Gastroesophageal sphincter (tissue), 3 donors: ENCODE measurements at regions not wholly inside any gene's neighbourhood (a gene's known extent, or its start where the extent isn't known, plus 50 kb on each side); places are given as distances from the start of the nearest gene placed in this dataset.

Experiments used
- CTCF ChIP-seq, 4 experiments: fragments of 200-600 bp in 2 of 4; fragments of 450-650 bp in 2 of 4; sonication (generic) in 1 of 4; IDR thresholded peaks; one replicate each; pipeline ENCODE4 v1.5.1; 2017 to 2019; ENCODE audit warnings: antibody characterized with exemption in 4 of 4, mild to moderate bottlenecking in 2 of 4, moderate library complexity in 2 of 4
- EP300 ChIP-seq: sonication (generic); formaldehyde crosslinking; IDR thresholded peaks from one replicate; pipeline ENCODE4 v1.6.1; 2017; ENCODE audit warnings: antibody characterized with exemption, mild to moderate bottlenecking
- POLR2A ChIP-seq, 2 donors: fragments of 450-650 bp; IDR thresholded peaks; one replicate each; pipeline ENCODE4 v1.6.1; 2017; ENCODE audit warnings: antibody characterized with exemption in 2 of 2, mild to moderate bottlenecking in 2 of 2, moderate library complexity in 1 of 2
- POLR2AphosphoS5 ChIP-seq: sonication (generic); formaldehyde crosslinking; IDR thresholded peaks from one replicate; pipeline ENCODE4 v1.6.1; 2017; ENCODE audit warnings: antibody characterized with exemption

GRCh38 chr1:191240925-191241324 lies 763.3 kb upstream of the BRINP3 start:
- TF ChIP-seq EP300 = no peak
- no peak for TF ChIP-seq CTCF (IDR thresholded peaks at IDR 0.05)
- TF ChIP-seq POLR2AphosphoS5 = no peak
- TF ChIP-seq POLR2A (IDR thresholded peaks at IDR 0.05) = no peak
